Neutrophil (primary cell): ENCODE measurements at regions not wholly inside any gene's neighbourhood (a gene's known extent, or its start where the extent isn't known, plus 50 kb on each side); places are given as distances from the start of the nearest gene placed in this dataset.
A peak's percentile ranks its signal among the peaks of the same experiment; 100 is the strongest.

Experiments used
- H3K27ac ChIP-seq: fragments of 200-600 bp; sonication (generic); 2 replicates; pipeline ENCODE4 v1.5.1; 2016; ENCODE audit warnings: mild to moderate bottlenecking, moderate library complexity
- H3K27me3 ChIP-seq: fragments of 200-600 bp; sonication (generic); 2 replicates; pipeline ENCODE4 v1.6.0; 2016; ENCODE audit warnings: mild to moderate bottlenecking
- H3K36me3 ChIP-seq: fragments of 200-600 bp; sonication (generic); 2 replicates; pipeline ENCODE4 v1.5.1; 2017
- H3K4me1 ChIP-seq, 2 experiments: fragments of 200-600 bp in 1 of 2; sonication (generic) in 1 of 2; 1 replicate in 1 of 2; 2 replicates in 1 of 2; pipeline versions ENCODE4 v1.5.1 to v1.6.1; 2013 to 2016; ENCODE audit warnings: low read depth in 1 of 2, low read length in 1 of 2, mild to moderate bottlenecking in 1 of 2, moderate library complexity in 1 of 2; ENCODE audit not compliant: control insufficient read depth in 1 of 2, insufficient read depth in 1 of 2
- H3K4me3 ChIP-seq, 2 experiments: fragments of 200-600 bp in 1 of 2; sonication (generic) in 1 of 2; 1 replicate in 1 of 2; 2 replicates in 1 of 2; pipeline ENCODE4 v1.5.1; 2013 to 2016; ENCODE audit warnings: low read depth in 1 of 2, low read length in 1 of 2, mild to moderate bottlenecking in 1 of 2, moderate library complexity in 1 of 2
- H3K9me3 ChIP-seq: fragments of 200-600 bp; sonication (generic); 2 replicates; pipeline ENCODE4 v1.5.1; 2016
- TF ChIP-seq, protein P1 (sequence below): fragments of 200-600 bp; sonication (generic); IDR thresholded peaks from 2 replicates; pipeline ENCODE4 v1.5.1; 2016; ENCODE audit warnings: antibody characterized with exemption

DNA sequence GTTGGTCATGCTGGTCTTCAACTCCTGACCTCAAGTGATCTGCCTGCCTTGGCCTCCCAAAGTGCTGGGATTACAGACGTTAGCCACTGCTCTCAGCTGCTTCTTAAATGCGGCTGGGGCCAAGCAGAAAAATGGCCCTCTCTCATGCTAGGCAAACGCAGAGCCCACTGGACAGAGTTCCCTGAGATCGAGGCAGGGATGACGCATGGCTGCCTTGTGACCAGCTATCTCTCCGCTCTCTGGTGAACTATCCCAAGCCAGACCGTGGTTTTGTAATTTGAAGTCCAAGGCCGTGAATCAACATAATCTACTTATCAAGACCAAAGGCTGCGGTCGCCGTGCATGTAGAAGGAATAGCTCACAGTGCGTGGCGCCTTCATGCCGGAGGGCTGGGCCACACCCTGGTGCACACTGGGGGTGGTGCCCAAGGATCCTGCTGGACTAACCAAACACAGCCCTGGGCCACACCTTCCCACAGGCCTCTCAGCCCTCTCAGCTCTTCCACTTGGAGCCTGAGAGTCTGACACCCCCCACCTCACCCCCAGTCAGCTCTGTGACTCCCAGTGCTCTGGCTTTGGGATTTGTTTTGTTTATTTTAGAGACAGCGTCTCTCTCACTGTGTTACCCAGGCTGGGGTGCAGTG is 88.1 kb upstream of the CUX1 start:
- Histone ChIP-seq H3K27ac (no peak overlapping the region), H3K27me3 (no peaks in the 10 kb centered on the region), H3K4me3 (no peak overlapping the region), H3K4me1 (peaks cover 11 to 19% of the 10 kb centered on the region in 2 experiments), H3K9me3 (no peaks in the 10 kb centered on the region), H3K36me3 (no peaks in the 10 kb centered on the region)
- TF ChIP-seq, protein P1, sequence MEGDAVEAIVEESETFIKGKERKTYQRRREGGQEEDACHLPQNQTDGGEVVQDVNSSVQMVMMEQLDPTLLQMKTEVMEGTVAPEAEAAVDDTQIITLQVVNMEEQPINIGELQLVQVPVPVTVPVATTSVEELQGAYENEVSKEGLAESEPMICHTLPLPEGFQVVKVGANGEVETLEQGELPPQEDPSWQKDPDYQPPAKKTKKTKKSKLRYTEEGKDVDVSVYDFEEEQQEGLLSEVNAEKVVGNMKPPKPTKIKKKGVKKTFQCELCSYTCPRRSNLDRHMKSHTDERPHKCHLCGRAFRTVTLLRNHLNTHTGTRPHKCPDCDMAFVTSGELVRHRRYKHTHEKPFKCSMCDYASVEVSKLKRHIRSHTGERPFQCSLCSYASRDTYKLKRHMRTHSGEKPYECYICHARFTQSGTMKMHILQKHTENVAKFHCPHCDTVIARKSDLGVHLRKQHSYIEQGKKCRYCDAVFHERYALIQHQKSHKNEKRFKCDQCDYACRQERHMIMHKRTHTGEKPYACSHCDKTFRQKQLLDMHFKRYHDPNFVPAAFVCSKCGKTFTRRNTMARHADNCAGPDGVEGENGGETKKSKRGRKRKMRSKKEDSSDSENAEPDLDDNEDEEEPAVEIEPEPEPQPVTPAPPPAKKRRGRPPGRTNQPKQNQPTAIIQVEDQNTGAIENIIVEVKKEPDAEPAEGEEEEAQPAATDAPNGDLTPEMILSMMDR, result no peak

- Histone ChIP-seq H3K36me3 (no peaks in the 10 kb centered on the region), H3K4me1 (peaks cover 11 to 19% of the 10 kb centered on the region in 2 experiments), H3K4me3 (no peak overlapping the region), H3K27ac (no peak overlapping the region), H3K27me3 (no peaks in the 10 kb centered on the region), H3K9me3 (no peaks in the 10 kb centered on the region)
- TF ChIP-seq, protein P1, result no peak
Measured at GRCh38 chr7:101731502-101732084, 85.8 kb upstream of the CUX1 start.

DNA sequence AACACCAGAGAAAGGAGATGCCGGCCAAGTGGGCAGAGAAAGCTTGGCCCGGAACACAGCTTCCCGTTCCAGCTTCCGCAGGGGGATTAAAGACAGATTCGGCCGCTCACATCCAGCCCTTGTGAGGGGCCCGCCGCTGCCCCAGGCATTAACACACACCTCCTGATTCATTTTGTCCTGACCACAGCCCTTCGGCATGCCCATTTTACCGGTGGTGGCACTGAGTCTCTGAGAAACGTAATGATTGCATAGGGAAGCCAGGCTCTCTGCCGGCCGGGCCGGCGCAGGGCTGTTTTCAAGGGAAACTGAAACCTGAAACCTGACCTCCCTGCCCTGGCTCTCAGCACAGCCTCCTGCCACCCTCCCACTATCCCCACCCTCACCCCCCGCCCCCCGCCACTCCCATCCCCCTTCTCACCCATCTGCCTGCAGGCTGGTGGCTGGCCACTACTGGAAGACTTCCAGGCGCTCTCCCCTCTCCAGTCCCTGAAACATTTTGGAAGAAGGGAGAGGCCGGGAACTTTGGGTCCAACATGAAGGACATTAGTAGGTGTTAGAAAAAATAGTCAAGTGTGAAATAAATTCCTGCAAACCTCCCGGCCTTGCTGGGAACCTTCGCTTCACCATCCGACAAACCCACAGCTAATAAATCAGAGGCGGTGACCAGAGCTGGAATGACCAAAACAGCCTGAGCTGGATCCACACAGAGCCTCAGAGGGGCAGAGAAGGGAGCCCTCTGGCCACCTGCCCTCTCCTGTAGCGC is 83.5 kb upstream of the CUX1 start:
- H3K36me3 ChIP-seq, result no peaks in the 10 kb centered on the region
- H3K27ac ChIP-seq, result peak overlapping the region; percentile 53
- TF ChIP-seq, protein P1, result no peak
- H3K9me3 ChIP-seq, result no peaks in the 10 kb centered on the region
- peaks cover 5 to 8% of the 10 kb centered on the region in 2 experiments for H3K4me1 ChIP-seq
- no peaks in the 10 kb centered on the region for H3K27me3 ChIP-seq
- peak overlapping the region; percentile 33 to 55 for H3K4me3 ChIP-seq

DNA sequence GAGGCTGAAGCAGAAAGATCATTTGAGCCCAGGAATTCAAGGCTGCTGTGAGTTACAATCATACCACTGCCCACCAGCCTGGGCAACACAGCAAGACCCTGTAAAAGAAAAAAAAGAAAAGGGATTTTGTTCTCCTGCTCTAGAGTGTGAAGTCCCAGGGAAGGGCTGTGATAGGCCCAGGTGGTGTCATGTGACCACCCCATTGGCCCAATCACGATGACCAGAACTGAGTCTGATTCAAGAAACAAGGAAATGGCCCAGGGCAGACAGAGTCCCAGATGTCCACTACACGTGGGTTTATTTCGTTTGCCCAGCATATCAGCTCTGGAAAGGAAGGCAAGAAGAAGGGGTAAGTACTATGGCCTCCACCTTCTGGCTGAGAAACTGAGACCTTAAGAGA is 81.3 kb upstream of the CUX1 start:
- no peaks in the 10 kb centered on the region for H3K27me3 ChIP-seq
- TF ChIP-seq, protein P1, result no peak
- H3K27ac ChIP-seq, result no peak overlapping the region
- H3K36me3 ChIP-seq, result no peaks in the 10 kb centered on the region
- H3K4me3 ChIP-seq, result no peak overlapping the region
- no peaks in the 10 kb centered on the region for H3K9me3 ChIP-seq
- H3K4me1 ChIP-seq, result peaks cover 22 to 23% of the 10 kb centered on the region in 2 experiments

DNA sequence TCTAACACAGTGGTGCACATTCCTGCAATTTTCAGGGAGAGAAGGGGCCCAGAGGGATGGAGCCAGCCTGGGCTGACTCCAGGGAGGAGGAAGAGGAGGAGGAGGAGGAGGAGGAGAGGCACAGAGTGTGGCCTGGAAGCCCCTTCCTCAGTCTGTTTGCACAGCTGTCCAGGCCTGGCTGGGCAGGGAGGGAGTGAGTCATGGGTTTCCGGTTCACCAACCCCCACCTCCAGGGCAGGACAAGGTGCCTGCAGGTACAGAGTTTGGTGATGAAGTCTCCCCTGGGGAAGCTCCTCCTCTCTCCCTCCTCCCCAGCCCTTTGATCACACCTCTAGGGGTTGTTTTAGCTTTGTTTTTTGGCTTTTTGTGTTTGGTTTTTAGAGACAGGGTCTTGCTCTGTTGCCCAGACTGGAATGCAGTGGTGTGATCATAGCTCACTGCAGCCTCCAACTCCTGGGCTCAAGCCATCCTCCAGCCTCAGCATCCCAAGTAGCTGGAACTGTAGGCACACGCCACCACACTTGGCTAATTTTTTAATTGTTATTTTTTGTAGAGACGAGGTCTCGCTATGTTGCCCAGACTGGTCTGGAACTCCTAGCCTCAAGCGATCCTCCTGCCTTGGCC is 77.5 kb upstream of the CUX1 start:
- TF ChIP-seq, protein P1, result no peak
- no peaks in the 10 kb centered on the region for H3K36me3 ChIP-seq
- no peak overlapping the region for H3K27ac ChIP-seq
- H3K4me3 ChIP-seq, result no peak overlapping the region
- H3K4me1 ChIP-seq, result peaks cover 50% of the 10 kb centered on the region in 2 experiments
- no peaks in the 10 kb centered on the region for H3K9me3 ChIP-seq
- no peaks in the 10 kb centered on the region for H3K27me3 ChIP-seq
